ENCODE measurements at regions not wholly inside any gene's neighbourhood (a gene's known extent, or its start where the extent isn't known, plus 50 kb on each side); places are given as distances from the start of the nearest gene placed in this dataset.
"Not testable (repeated sequence)": the region's sequence is repeated elsewhere in the genome, so short reads cannot be mapped to it uniquely, and the experiment has no call there.

DNA sequence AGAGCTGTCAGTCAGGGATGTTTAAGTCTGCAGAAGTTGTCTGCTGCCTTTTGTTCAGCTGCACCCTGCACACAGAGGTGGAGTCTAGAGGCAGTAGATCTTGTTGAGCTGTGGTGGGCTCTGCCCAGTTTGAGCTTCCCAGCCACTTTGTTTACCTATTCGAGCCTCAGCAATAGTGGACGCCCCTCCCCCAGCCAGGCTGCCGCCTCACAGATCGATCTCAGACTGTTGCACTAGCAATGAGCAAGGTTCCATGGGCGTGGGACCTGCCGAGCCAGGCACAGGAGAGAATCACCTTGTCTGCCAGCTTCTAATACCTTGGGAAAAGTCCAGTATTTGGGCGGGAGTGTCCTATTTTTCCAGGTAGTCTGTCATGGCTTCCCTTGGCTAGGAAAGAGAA, 225.1 kb upstream of the RASA1 start:
- DNase-seq (ENCODE audit: low read depth in 1 of 2, low spot score in 1 of 2): no peak

DNA sequence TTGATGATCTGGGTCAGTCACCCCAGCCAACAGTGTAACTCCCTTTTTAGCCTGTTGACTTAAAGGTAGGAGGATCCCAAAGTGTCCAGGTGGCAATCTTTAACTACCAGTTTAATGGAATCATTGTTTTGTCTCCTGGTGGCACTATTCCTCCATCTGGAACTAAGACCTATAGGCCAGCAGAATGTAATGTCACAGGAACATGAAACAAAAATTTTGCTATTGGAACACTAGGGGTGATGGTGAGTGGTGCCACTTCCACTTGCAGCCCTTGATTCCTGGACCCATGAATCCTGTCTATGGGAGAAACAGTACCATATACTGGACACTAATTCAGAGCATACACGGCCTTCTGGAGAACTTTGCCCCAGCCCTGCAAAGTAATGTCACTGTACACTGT, 219.5 kb upstream of the RASA1 start:
- no peak for DNase-seq (ENCODE audit: low read depth in 1 of 2, low spot score in 1 of 2)

DNA sequence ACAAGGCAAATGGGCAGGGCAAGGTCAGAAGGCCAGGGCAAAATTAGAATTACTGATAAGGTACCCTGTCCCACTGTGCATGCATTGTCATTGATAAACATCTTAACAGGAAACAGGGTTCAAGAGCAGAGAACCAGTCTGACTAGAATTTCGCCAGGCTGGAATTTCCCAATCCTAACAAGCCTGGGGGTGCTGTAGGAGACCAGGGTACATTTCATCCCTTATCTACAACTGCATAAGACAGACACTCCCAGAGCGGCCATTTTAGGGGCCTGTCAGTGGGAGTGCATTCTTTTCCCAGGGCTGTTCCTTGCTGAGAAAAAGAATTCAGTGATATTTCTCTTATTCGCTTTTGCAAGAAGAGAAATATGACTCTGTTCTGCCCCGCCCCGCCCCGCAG, 218.7 kb upstream of the RASA1 start:
- not testable (repeated sequence) for DNase-seq (ENCODE audit: low read depth in 1 of 2, low spot score in 1 of 2)

DNA sequence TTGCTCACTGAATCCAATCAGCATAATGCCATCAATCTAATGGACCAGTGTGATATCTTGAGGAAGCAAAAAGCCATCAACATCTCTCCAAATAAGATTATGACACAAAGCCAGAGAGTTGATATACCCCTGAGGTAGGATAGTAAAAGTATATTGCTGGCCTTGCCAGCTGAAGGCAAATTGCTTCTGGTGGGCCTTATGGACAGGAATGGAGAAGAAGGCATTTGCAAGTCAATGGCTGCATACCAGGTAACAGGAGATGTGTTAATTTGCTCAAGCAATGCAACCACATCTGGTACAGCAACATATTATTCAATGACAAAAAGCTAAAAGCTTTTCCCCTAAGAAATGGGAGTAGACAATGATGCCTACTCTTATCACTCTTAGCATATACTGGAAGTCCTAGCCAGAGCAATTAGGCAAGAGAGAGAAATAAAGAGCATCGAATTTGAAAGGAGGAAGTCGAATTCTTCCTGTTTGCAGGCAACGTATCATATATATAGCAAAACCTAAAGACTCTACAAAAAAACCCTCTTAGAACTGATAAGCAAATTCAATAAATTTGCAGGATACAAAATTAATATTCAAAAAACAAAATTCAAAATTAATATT, 216.1 kb upstream of the RASA1 start:
- DNase-seq (ENCODE audit: low read depth in 1 of 2, low spot score in 1 of 2): no peak

DNA sequence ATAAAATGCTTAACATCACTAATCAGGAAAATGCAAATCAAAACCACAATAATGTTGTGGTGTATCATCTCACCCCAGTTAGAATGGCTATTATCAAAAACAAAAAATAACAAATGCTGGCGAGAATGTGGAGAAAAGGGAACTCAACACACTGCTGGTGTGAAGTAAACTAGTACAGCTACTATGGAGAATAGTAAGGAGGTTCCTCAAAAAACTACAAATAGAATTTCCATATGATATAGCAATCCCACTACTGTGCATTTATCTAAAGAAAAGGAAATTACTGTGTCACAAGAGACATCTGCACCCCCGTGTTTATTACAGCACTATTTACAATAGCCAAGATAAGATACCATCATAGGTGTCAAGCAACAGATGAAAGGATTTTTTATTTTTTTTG, 214.5 kb upstream of the RASA1 start:
- DNase-seq (ENCODE audit: low read depth in 1 of 2, low spot score in 1 of 2): no peak

DNA sequence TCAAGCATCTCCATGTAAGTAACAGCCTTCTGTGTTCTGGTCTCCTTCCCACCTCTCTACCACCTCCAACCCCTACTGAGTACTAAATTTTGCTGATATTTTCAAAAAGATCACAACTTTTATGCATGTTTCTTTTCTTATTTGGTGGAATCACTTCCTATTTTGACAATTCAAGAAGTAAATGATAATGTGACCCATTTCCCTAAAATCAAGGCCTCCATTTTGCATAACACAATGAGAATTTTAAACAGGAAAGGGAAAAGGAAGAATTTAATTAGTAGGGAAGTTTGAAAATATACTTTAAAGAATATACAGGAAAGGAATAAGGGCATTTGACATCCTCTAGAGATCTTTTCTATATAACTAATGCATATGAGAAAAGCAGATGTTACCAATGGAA, 212.9 kb upstream of the RASA1 start:
- DNase-seq (ENCODE audit: low read depth in 1 of 2, low spot score in 1 of 2): no peak

DNA sequence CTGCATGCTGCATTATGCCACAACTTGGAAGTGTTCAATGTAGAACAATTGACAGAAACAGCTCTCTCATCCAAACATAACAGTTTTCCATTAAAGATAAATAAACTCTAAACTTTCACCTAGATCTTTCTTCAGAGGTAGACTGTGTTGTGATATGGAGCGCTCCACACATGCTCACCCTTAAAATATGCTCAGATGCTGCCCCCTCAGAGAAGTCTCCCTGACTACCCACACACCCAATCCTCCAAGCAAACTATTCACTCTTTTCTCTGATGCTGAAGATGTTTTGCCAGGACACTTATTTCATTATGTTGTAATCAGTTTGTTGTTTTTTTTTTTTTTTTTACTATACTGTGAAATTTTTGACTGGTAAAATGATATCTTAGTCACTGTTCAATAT, 206.6 kb upstream of the RASA1 start:
- DNase-seq (ENCODE audit: low read depth in 1 of 2, low spot score in 1 of 2): no peak

DNA sequence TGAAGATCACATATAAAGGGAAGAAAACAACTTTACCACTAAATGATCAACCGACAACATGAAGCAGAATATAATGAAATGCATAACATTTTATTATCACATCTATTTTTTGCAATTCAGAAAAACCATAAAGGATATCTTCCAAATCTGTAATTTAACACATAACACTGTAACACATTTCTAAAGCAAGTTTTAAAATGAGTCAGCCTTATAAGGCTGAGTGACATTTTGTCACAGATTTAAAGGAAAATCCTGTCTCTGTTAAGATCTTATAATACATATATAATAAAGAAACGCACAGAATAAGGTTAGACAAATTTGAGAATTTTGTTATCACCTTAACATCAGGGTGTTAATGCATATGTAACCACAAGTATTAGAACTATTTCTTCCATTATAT, 198.4 kb upstream of the RASA1 start:
- no peak for DNase-seq (ENCODE audit: low read depth in 1 of 2, low spot score in 1 of 2)

DNA sequence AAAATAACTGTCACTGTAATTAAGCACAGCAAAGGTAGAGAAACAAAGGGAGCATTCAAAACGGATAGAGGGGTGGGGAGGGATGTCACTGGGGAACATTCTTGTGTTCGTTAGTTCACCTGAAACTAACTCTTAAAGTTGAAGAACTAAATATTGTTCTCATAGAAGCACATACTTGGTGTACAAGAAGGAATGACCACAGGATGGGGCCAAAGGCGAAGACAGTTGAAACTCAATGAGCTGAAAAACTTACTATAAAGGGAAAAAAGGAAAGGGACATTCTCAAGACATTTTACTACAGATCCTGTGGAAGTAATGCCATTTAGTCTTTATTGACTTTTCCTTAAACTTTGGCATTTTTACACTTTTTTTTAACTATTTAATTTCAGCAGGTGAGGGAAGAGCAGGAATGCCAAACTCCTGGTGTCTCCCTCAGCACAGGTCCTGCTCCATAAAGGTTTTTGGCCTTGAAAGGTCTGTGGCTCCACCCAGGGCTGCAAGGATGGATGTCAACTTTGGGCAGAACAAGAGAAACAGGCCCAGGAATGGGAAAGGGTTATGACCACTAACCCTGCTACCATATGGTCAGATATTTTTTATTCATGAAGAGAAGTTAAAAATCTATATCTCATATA, 197.6 kb upstream of the RASA1 start:
- DNase-seq (ENCODE audit: low read depth in 1 of 2, low spot score in 1 of 2): no peak

DNA sequence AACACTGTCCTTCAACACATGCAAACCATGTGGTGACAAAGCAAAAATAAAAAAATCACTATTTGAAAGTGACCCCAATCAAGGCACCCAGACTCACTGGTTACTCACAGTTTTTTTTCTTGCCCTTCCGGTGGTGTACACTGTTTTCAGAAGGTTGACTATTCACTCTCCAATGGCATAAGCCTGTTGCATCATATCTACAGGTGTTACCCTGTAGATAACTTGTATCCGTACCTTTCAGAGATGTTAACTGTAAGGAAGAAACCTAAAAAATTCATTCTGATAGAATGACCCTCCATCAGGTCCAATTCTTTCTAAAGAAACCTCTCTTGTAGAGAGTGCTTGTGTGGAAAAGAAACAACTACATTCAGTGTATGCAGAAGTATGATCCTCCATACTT, 193.6 kb upstream of the RASA1 start:
- no peak for DNase-seq (ENCODE audit: low read depth in 1 of 2, low spot score in 1 of 2)

DNA sequence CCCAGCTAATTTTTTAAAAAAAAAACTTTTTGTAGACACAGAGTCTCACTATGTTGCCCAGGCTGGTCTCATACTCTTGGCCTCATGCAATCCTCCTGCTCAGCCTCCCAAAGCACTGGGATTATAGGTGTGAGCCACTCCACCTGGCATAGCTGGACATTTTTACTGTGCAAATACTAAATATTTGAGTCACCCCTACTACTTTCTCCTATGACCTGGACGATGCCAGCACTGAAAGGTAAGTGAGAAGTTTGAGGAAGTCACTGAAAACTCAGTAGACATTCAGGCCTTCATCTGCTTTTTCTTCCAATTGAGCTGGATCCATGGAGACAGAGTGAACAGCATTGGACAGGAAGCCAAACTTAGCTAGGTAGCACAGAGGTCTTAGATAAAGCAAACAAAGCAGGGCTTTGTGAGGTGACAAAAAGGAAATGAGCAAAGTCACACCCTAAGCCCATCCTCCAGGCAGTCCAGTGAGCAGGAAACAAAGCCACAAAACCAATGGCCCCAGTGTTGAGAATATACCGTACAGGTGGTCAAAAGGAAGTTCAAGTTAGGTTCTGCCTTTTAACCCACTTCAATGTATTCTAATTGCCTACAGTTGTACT, 192.6 kb upstream of the RASA1 start:
- no peak for DNase-seq (ENCODE audit: low read depth in 1 of 2, low spot score in 1 of 2)

DNA sequence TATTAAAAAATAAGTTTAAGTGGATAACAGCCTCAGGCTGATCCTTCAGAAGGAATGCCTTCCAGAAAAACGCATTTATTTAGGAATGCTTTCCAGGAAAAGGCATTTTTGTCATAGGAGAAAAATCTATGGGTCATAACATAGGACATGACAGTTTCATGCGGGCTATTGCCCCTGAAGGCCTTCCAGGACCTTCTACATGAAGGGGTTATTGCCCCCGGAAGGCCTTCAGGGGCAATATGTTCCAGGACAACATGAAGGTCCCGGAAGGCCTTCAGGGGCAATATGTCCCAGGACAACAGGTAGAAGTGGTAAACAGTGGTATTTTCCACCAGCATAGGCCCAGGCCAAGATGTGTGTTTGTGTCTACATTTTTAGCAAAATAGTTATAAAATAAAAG, 191.3 kb upstream of the RASA1 start:
- no peak for DNase-seq (ENCODE audit: low read depth in 1 of 2, low spot score in 1 of 2)

DNA sequence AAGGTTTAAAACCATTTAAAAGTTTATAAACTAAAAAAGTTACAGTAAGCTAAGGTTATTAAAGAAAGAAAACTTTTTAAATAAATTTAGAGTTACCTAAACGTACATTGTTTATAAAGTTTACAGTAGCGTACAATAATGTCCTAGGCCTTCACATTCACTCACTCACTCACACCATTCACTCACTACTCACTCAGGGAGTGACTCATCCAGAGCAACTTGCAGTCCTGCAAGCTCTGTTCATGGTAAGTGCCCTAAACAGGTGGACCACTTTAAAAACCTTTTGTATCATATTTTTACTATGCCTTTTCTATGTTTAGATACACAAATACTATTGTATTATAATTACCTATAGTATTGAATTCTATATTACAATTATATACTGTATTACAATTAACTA, 190.8 kb upstream of the RASA1 start:
- no peak for DNase-seq (ENCODE audit: low read depth in 1 of 2, low spot score in 1 of 2)

DNA sequence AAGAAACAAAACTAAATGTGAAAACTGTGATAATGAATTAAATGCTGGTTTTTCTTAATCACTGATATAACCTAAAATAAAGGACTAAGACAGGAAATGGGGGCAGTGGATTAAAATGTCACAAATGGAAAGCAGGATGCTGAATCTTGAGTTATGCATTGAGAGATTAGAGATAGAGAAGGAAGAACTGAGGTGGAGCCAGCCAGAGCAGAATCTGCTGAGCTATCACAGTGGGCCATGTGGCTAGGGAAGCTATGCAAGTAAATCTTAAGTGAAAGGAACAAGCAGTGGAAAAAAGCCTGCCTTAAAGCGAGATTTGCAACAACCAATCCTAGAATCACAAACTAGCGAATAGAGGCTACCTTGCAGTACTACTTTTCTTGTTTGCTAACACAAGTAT, 188.5 kb upstream of the RASA1 start:
- DNase-seq (ENCODE audit: low read depth in 1 of 2, low spot score in 1 of 2): no peak

DNA sequence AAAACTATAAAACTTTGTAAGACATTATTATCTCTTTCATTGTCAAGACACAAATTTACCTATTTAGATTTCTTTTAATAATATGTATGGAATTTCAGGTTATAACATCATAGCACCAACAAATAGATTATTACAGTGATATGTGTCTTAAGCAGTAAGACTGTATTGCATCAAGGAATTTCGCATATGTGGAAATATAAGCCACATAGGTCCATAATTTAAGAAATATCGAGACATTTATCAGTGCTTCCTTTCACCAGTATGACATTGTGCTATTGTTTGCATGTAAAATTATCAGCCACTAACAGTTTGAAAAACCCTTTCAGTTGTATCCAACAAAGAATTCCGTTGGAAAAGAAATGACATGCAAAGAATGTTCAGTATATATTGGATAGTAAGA, 186.7 kb upstream of the RASA1 start:
- DNase-seq (ENCODE audit: low read depth in 1 of 2, low spot score in 1 of 2): no peak

DNA sequence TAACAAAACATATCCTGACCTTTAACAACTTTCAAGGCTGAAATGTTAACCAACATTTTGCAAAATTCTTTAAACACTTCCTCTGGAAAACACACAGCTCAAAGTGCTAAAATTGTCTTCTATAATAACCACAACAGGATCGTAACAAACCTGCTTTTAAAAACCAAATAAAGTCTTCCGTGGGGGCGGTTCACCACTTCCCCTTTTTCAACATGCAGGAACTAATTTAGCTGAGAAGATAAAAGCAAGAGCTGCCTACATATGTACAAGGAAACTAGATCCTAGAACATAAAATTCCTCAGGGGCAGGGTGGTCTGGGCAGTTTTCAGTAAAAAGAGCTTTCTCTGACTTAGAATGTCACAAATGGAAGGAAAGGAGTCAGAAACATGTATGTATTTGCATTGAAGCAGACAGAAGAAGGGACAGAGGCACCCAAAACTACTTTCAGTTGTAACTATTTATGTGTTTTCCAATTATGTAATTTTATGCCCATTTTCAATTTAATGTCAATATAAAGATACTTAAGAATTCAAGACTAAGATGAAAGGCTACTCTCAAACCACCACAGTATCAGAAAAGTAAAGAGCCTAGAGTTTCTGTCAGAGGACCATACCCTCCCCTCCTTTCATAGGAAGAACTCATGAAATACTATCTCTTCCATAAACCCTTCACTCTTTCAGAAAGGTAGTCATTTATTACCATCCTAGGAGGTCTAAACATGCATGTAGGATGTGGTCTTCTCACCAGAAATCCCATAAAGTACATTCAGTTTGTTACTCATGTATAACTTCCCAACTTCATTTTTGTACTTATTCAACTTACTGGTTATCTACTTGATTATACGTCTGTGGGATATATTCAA, 185.9 kb upstream of the RASA1 start:
- DNase-seq (ENCODE audit: low read depth in 1 of 2, low spot score in 1 of 2): no peak

DNA sequence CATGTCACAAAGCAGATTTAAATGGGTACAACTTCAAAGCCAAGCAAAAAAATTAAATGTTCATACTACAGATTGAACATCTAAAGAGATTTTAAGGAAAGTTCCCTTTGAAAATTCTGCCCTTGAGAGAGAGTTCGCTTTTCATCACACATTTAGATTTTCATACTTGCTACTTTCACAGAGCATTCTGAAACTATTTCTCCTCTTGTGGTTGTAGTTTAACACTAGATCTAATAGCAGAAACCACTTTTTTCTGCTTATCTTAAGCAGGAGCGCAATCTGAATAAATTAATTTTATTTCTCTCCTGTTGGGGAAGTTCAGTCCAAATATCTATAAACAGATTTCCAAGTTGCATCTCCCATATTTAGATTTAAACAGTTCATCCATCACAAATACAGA, 173.3 kb upstream of the RASA1 start:
- DNase-seq (ENCODE audit: low read depth in 1 of 2, low spot score in 1 of 2): no peak

DNA sequence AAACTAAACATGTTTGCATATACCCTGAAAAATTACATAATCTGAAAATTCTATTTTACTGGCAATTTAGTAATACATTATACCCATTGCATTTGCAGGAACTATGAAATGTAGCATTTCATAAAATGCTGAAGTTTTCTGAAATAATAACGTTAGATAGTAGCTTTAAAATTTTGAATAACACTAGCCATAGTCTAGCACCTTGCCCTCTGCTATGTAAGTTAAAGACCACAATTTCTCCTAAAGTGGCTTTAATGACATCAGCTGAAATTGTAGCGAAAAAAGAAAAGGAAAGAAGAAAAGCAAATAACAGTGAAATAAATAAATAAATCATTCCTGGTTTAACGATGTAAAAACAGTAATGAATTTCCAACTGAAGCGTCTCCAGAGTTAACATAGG, 172.8 kb upstream of the RASA1 start:
- no peak for DNase-seq (ENCODE audit: low read depth in 1 of 2, low spot score in 1 of 2)

DNA sequence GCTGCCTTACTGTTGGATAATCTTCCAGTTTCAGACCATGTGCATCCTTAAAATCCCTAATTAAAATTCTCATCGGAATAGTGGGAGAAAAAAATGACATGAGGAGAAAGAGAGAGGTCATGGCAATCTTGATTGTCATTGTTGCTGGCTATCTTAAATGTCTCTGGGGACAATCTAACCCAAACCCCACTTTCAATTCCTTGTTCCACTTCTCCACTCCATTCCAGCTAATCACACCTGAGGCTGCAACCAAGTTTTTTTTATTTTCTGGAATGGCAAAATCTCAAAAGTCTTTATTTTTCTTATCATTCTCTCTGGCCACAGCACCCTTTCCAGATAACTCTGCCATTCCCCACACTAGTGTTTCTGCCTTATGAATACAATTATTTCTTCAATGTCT, 171.9 kb upstream of the RASA1 start:
- no peak for DNase-seq (ENCODE audit: low read depth in 1 of 2, low spot score in 1 of 2)

DNA sequence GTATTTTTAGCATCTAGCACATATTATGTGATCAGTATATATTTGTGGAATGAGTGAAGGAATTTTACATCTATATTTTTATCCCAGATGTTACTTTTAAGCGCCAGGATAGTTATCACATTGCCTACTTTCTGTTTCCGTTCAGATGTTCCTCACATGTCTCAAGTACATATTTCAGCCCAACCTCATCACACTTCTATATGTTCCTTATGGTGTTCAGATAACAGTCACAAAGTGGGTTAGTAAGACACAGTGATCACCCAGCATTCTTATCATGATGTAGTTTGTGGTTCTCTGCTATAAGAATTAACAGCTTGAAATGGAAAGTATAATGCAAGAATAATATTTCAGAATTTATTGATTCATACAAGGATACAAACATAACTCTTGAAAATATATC, 170.0 kb upstream of the RASA1 start:
- no peak for DNase-seq (ENCODE audit: low read depth in 1 of 2, low spot score in 1 of 2)

DNA sequence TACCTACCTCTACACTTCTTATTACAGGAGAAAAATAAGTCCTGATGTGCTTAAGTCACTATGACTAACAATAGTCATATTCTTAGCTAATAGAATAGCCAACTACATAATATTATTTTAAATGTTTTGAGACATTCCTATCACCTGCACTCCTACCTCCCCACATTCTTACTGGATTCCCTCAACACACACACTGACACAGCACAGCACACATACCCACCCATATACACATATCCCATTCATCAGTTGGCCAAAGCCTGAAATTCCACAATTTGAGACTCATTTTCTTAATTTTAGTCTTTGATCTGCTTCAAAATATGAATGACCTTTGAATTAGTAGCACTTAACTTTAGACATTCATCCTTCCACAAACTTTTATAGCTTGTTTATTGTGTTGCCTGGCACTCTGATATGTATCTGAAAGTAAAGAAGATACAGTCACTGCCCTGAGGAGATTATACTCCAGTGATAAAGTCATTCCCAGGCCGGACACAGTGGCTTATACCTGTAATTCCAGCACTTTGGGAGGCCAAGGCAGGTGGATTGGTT, 168.3 kb upstream of the RASA1 start:
- DNase-seq (ENCODE audit: low read depth in 1 of 2, low spot score in 1 of 2): no peak

DNA sequence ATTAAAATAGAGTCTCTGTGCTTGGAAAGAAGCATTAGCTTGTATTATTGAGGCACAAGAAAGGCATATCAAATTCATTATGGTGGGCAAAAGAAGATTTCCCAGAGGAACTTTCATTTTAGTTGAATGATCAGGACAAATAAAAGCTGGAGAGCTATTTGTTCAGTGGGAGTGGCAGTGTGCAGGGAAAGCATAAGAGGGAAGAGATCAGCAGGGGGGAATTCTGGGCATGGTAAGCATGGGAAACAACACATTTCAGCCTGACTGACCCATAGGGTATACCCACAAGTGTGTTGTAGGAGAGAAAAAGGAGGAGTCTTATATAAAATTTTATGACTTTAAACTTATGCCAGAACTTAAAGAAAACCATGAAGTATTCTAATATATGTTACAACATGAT, 167.7 kb upstream of the RASA1 start:
- DNase-seq (ENCODE audit: low read depth in 1 of 2, low spot score in 1 of 2): no peak

All from stimulated activated CD4-positive, alpha-beta T cell treated with anti-CD3 and anti-CD28 coated beads, Interleukin-15, amount 100 ng/mL, for 1 hour (primary cell).